ENCODE measurements at regions not wholly inside any gene's neighbourhood (a gene's known extent, or its start where the extent isn't known, plus 50 kb on each side); places are given as distances from the start of the nearest gene placed in this dataset.

DNA sequence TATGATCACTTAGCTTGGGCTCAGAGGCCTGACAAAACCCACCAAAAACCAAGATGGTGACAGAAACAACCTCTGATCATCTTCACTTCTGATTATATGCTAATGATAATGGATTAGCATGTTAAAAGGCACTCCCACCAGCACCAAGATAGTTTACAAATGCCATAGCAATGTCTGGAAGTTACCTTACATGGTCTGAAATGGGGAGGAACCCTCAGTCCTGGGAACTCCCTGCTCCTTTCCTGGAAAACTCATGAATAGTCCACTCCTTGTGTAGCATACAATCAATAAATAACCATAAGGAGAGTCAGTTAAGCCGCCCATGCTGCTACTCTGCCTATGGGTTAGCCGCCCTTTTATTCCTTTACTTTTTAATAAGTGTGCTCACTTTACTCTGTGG, 120.0 kb upstream of the HS3ST4 start:
- no TSS peak for BruUV-seq (replicated peaks)
- intact Hi-C loops (cut with micrococcal nuclease), result no loop called here
- H3K18ac ChIP-seq (ENCODE audit: low read depth, low read length), result no peak overlapping the region
- H3K9me1 ChIP-seq (ENCODE audit: insufficient read depth, low read length), result no peaks in the 10 kb centered on the region
- no peak overlapping the region for H3K27ac ChIP-seq (ENCODE audit: insufficient read depth, low read length)
- in situ Hi-C loops (cut with MboI; ENCODE audit: low sequenced_read_pairs), result no loop called here
- ChIA-PET CTCF (no interaction called here), POLR2A (ENCODE audit: unreplicated experiment) (no interaction called here)
- H4K20me1 ChIP-seq (ENCODE audit: insufficient read depth, low read length), result no peaks in the 10 kb centered on the region
- H3K4ac ChIP-seq (ENCODE audit: low read depth, low read length), result no peak overlapping the region
- H2AK9ac ChIP-seq (replicated peaks; ENCODE audit: low read depth, low read length, poor library complexity), result no peak overlapping the region
- H4K8ac ChIP-seq (ENCODE audit: low read depth in 2 of 2, low read length in 2 of 2), result no peak overlapping the region
- no peak overlapping the region for H3K4me2 ChIP-seq (ENCODE audit: low read depth, low read length)
- no peak overlapping the region for H4K91ac ChIP-seq (ENCODE audit: insufficient read depth, low read depth, low read length)
- H2AFZ ChIP-seq (replicated peaks; ENCODE audit: low read length, poor library complexity), result no peak overlapping the region
- no peak overlapping the region for H2AK5ac ChIP-seq (ENCODE audit: low read depth, low read length)
- no peak overlapping the region for H2BK20ac ChIP-seq (ENCODE audit: low read depth, low read length)
- no peak overlapping the region for H2BK5ac ChIP-seq (ENCODE audit: low read depth, low read length, poor library complexity, severe bottlenecking)
- ATAC-seq (ENCODE audit: low read depth) (no peak), DNase-seq (no peak)
- TF ChIP-seq NFE2L2 (IDR thresholded peaks at IDR 0.05; ENCODE audit: low read depth, low read length) (no peak), RFX5 (IDR thresholded peaks at IDR 0.05; ENCODE audit: low read depth, low read length) (no peak), CEBPB (IDR thresholded peaks at IDR 0.05; ENCODE audit: low read depth, low read length) (no peak), BHLHE40 (IDR thresholded peaks at IDR 0.05; ENCODE audit: low read depth, low read length) (no peak), RAD21 (IDR thresholded peaks at IDR 0.05; ENCODE audit: low read length) (no peak), MAFK (IDR thresholded peaks at IDR 0.05; ENCODE audit: low read depth, low read length) (no peak), MAZ (IDR thresholded peaks at IDR 0.05; ENCODE audit: borderline replicate concordance, low read depth, low read length) (no peak), SMC3 (IDR thresholded peaks at IDR 0.05; ENCODE audit: low read depth, low read length) (no peak), RCOR1 (IDR thresholded peaks at IDR 0.05; ENCODE audit: insufficient replicate concordance, low read length) (no peak), FOS (IDR thresholded peaks at IDR 0.05; ENCODE audit: low read depth, low read length) (no peak), MXI1 (IDR thresholded peaks at IDR 0.05; ENCODE audit: borderline replicate concordance, low read depth, low read length) (no peak), POLR2A (IDR thresholded peaks at IDR 0.05; ENCODE audit: low read depth, low read length) (no peak), CHD1 (IDR thresholded peaks at IDR 0.05; ENCODE audit: low read depth, low read length) (no peak)
- TF ChIP-seq, protein P1, sequence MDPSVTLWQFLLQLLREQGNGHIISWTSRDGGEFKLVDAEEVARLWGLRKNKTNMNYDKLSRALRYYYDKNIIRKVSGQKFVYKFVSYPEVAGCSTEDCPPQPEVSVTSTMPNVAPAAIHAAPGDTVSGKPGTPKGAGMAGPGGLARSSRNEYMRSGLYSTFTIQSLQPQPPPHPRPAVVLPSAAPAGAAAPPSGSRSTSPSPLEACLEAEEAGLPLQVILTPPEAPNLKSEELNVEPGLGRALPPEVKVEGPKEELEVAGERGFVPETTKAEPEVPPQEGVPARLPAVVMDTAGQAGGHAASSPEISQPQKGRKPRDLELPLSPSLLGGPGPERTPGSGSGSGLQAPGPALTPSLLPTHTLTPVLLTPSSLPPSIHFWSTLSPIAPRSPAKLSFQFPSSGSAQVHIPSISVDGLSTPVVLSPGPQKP (IDR thresholded peaks at IDR 0.05; ENCODE audit: borderline replicate concordance, low read depth, low read length), result no peak
- TF ChIP-seq, protein P2, sequence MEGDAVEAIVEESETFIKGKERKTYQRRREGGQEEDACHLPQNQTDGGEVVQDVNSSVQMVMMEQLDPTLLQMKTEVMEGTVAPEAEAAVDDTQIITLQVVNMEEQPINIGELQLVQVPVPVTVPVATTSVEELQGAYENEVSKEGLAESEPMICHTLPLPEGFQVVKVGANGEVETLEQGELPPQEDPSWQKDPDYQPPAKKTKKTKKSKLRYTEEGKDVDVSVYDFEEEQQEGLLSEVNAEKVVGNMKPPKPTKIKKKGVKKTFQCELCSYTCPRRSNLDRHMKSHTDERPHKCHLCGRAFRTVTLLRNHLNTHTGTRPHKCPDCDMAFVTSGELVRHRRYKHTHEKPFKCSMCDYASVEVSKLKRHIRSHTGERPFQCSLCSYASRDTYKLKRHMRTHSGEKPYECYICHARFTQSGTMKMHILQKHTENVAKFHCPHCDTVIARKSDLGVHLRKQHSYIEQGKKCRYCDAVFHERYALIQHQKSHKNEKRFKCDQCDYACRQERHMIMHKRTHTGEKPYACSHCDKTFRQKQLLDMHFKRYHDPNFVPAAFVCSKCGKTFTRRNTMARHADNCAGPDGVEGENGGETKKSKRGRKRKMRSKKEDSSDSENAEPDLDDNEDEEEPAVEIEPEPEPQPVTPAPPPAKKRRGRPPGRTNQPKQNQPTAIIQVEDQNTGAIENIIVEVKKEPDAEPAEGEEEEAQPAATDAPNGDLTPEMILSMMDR (conservative IDR thresholded peaks at IDR 0.05; ENCODE audit: low read depth, low read length), result no peak
- TF ChIP-seq, protein P3, sequence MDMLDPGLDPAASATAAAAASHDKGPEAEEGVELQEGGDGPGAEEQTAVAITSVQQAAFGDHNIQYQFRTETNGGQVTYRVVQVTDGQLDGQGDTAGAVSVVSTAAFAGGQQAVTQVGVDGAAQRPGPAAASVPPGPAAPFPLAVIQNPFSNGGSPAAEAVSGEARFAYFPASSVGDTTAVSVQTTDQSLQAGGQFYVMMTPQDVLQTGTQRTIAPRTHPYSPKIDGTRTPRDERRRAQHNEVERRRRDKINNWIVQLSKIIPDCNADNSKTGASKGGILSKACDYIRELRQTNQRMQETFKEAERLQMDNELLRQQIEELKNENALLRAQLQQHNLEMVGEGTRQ (IDR thresholded peaks at IDR 0.05; ENCODE audit: low read depth, low read length), result no peak
- H3K9me3 ChIP-seq (ENCODE audit: control insufficient read depth, insufficient read depth, low read length), result peaks cover 12% of the 10 kb centered on the region; the same call in 1 of the 2 replicates
- no peaks in the 10 kb centered on the region for H3K4me1 ChIP-seq (ENCODE audit: control insufficient read depth, insufficient read depth, low read length)
- no peak overlapping the region for H4K5ac ChIP-seq (ENCODE audit: low read depth, low read length)
- no peak overlapping the region for H2BK15ac ChIP-seq (ENCODE audit: low read depth, low read length)
- dilution Hi-C loops (cut with HindIII; ENCODE audit: low sequenced_read_pairs, unreplicated experiment), result no loop called here
- H3K4me3 ChIP-seq (ENCODE audit: insufficient read depth, low read depth, low read length), result no peak overlapping the region
- H3K36me3 ChIP-seq (ENCODE audit: control insufficient read depth, insufficient read depth, low read length), result no peaks in the 10 kb centered on the region
- H3K14ac ChIP-seq (replicated peaks; ENCODE audit: low read depth, low read length), result no peak overlapping the region
- no peak overlapping the region for H3K9ac ChIP-seq (ENCODE audit: low read depth, low read length)
- H3K56ac ChIP-seq (ENCODE audit: extremely low read depth, insufficient read depth, low read length), result no peak overlapping the region
- no CpG with 5 or more reads among the region's 2 CpGs for WGBS, 2 experiments (ENCODE audit: extremely low coverage in 2 of 2, insufficient read length in 1 of 2)
- no peaks in the 10 kb centered on the region for H3K27me3 ChIP-seq (ENCODE audit: control insufficient read depth, insufficient read depth, low read length)
- no peak overlapping the region for H2BK120ac ChIP-seq (ENCODE audit: low read depth, low read length)
- H3K23ac ChIP-seq (ENCODE audit: low read depth, low read length), result no peak overlapping the region
- no peaks in the 10 kb centered on the region for H3K79me1 ChIP-seq (ENCODE audit: low read depth in 1 of 2, low read length in 2 of 2)
